Endometrium (tissue), 2 donors: ENCODE measurements at regions not wholly inside any gene's neighbourhood (a gene's known extent, or its start where the extent isn't known, plus 50 kb on each side); places are given as distances from the start of the nearest gene placed in this dataset.
"Not testable (repeated sequence)": the region's sequence is repeated elsewhere in the genome, so short reads cannot be mapped to it uniquely, and the experiment has no call there.

Experiments used
- FAIRE-seq: peaks from 2 replicates; lab custom pipeline; 2012; peaks lifted over from hg19 to GRCh38; lab: Jason Lieb, UNC
- donor health status: control.
- donor health status: control.

DNA sequence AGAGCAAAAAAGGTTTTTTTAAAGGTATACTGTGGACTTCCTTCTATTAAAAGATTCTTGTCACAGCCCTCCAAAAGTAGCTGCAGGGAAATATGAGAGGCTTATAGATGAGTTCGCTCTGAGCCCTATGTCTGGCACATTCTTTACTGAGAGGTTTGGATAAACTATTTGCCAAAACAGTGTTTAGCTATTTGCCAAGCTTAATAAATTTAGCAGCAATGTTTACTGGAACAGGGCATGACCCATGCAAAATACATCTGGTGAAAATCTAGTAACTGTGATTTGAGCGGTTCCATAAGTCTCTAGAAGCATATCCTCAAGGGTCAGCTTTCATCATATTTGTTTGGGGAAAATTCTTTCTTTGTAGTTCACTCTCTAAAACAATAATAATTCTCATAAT is 1696.7 kb upstream of the PIK3C3 start:
- FAIRE-seq = no peak

DNA sequence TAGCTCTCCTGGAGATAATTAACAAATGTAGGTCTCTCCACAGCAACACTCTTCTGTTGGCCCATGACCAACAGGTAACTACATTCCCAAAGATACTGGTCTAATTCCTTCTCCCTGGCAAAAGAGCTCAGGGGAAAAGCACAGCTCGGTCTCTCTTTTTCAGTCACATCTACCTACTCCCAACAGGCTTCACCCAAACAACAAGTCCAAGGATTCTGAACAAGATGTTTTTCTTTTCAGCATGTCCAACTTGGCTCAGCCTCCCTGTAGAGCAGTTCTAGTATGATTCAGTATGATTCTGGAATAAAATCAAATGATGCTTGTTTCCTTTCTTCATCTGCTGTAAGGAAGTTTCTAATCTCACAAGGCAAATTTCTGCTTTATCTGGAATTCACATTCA is 1704.8 kb upstream of the PIK3C3 start:
- FAIRE-seq = no peak

DNA sequence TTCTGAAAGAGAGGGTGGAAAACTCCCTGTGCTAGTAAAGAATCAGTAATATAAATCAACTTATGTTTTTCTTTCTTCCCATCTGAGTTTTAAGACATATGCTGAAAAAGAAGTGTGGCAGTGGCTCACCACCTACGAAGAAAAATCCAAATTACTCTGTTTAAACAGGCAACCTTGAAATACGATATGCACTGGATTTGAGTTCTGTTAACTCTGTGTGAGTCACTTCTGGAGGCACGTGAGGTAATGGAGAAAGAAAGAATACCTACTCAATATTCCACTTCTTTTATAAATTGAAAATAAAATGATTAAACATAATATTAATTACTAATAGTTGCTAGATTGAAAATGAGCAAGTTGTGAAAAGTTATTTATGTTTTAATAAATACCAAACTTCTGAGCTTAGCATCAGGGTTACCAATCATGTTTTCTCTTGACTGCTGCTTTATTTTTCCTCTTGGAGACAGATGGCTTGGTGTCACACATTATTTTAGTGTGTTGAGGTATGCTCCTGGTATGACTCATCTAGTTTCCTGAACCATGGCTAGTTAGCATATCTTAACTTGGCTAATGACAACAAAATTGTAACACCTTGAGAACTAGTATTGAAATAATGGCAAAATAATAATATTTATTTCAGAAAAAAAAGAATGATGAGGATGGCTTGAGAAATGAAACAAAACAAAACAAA is 1705.5 kb upstream of the PIK3C3 start:
- FAIRE-seq = no peak

DNA sequence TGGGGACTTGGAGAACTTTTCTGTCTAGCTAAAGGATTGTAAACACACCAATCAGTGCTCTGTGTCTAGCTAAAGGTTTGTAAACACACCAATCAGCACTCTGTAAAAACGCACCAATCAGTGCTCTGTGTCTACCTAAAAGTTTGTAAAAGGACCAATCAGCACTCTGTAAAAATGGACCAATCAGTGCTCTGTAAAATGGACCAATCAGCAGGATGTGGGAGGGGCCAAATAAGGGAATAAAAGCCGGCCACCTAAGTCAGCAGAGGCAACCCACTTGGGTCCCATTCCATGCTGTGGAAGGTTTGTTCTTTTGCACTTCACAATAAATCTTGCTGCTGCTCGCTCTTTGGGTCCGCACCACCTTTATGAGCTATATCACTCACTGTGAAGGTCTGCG is 1709.4 kb upstream of the PIK3C3 start:
- not testable (repeated sequence) for FAIRE-seq

DNA sequence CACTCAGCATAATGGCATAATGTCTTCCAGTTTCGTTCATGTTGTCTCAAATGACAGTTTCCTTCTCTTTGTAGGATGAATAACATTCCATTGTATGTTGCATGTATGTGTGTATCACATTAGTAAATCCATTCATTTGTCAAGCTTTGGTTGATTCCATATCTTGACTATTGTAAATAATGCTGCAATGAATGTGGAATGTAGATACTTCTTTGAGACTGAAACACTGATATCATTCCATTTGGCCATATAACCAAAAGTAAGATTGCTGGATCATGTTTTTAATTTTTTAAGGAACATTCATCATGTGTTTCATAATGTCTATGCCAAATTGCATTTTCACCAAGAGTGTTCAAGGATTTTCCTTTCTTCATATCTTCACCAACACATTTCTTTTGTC is 1711.4 kb upstream of the PIK3C3 start:
- FAIRE-seq = no peak

GRCh38 chr18:40235836-40236235 is 1719.2 kb upstream of the PIK3C3 start:
- no peak for FAIRE-seq

- no peak for FAIRE-seq
Observed at GRCh38 chr18:40235323-40235722, 1719.7 kb upstream of the PIK3C3 start.

DNA sequence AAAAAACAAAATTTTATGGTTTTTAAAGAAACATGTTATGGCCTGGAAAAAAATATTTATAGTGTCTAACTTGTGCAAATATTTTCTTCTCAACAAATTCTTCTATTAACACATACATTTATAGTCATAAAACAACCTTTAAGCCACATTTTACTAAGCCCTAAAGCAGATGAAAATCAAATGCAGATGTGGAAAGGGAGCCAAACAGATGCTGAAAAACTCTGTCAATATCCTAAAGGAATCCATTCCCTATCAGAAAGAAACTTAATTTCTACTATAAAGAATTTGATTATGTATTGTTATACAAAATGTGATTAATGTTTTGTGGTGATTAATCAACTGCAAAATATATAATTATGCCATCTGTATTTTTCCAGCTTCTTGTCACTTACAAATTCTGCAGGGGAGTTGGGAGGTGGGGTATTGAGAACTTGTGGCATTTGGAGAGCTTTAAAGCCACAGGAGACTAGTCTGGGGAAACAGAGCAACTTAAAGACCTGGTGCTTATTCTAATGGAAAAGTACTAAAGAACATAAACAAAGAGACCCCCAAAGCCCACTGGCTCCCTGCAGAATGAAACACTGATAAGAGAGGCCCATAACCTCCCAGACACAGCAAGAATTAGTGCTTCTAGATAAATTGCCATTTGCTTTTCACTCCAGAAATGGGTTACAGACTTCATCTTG is 1721.0 kb upstream of the PIK3C3 start:
- no peak for FAIRE-seq

DNA sequence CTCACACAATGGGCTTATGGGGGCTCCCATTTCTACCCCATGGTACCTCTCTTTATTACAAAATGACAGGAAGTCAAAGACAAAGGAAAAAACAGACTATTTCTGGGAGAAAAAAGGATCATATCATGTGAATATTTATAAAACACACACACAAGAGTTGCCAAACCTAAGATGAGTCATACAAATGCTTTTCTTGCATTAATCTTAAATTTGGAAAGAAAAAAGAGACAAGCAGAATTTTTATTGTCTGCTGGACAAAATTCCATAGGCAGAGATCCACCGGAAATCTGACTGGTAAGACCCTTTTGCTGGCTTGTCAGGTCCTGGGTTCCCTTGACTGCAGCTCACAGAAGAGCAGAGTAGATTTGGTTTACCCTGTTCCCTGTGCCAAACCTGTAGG is 1732.3 kb upstream of the PIK3C3 start:
- FAIRE-seq = no peak

DNA sequence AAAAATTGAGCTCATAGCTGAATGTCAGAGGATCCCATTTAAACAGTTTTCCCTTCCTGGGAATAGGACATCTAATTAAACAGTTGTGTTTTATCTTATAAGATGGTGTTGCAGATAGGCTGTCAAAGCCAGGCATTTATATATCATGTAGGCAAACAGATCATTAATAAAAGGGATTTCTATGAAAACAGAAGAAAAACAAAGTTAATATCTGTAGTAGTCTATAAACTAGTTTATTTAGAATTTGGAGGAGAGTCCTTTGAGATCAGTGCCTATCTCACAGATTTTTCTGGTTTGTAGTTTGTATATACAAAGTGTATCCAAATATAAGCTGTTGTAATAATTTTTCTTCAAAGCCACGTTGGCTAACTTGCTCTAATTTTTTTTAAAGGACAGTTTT is 1738.2 kb upstream of the PIK3C3 start:
- FAIRE-seq = no peak

GRCh38 chr18:40215979-40216378 is 1739.1 kb upstream of the PIK3C3 start:
- FAIRE-seq = no peak

- FAIRE-seq = no peak
Observed at GRCh38 chr18:40210696-40211095, 1744.3 kb upstream of the PIK3C3 start.

DNA sequence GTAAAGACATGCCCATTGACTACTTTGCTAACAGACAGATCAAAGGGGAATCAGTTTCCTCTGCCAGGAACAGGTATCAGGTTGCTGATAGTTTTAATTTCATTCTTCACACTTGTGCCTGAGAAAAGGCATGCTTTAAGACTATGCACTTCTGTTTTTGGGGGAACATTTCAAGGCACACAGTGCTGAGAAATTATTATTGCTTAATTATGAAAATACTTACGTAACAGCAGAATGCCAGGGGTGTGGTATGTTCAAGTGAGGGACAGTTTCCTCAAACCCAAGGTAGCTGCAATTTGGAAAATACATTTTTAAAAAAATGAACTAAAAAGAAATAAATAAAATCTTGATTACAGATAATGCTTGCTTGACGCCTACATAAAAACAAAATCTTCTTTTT is 1746.1 kb upstream of the PIK3C3 start:
- no peak for FAIRE-seq

GRCh38 chr18:40197711-40198110 is 1757.3 kb upstream of the PIK3C3 start:
- FAIRE-seq = no peak

DNA sequence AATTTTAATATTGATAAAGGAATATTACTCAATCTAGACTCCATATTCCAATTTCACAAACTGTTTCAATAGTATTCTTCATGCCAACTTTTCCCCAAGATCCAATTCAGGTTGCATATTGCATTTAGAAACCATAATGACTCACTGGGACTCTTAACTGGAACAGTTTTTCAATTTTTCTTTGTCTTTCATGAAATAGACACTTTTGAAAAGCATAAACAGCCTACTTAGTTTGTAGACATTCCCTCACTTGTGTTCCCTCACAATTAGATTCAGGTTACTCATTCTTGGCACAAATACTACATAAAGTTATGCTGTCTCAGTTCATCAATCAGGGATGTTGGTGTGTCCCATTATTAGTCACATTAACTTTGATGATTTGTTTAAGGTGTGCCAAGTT is 1768.4 kb upstream of the PIK3C3 start:
- no peak for FAIRE-seq

DNA sequence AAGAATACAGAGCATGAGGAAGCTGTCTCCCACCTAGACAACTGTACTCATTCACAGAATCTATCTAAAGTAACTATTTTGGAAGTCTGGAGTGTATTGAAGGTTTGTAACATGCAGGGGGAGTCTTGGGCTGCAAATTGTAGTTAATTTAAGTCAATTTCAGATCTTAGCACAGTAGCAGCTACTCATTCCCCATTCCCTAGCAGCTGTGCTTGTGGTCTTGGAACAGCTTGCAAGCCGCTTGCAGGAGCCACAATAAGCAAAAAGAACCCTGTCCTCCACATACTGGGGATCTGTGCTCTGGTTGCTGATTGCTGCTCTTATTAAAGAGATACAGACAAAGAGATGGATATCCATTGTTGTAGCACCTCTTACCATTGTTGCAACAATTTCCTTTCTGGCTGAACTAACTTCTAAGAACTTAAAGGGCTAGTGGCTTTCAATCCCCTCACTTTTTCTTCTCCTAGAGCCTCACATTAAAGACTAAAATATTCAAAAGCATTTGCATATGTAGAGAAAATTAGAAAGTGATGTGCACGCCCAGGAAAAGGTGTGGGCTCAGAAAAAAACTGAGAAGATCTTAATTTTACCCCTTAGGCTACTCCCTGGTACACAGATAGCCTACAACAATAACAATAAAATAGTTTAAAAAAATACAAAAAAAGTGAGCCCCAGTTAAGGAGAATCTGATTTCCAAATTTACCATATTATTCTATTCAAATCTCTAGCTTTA is 1775.1 kb upstream of the PIK3C3 start:
- FAIRE-seq = no peak

- FAIRE-seq = no peak
Observed at GRCh38 chr18:40168026-40168425, 1787.0 kb upstream of the PIK3C3 start.

DNA sequence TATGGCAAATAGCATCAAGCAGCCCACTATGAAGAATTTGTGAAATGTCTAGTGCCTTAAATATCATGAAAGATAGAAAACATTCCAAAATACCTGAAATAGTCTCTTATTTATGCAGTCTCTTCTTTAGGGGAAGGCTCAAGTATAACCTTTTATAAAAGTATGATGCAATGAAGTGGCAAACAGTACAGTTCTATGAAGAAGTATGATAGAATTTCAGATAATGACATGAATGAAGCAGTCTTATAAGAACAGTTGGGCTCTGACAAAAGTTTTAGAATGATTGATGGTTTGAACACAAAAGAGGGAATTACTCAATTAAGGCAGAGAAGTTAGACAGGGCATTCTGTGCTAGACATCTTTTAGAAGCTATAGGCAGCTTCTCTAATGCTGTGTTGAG is 1791.8 kb upstream of the PIK3C3 start:
- no peak for FAIRE-seq

- FAIRE-seq = no peak
Observed at GRCh38 chr18:40160361-40160760, 1794.7 kb upstream of the PIK3C3 start.

DNA sequence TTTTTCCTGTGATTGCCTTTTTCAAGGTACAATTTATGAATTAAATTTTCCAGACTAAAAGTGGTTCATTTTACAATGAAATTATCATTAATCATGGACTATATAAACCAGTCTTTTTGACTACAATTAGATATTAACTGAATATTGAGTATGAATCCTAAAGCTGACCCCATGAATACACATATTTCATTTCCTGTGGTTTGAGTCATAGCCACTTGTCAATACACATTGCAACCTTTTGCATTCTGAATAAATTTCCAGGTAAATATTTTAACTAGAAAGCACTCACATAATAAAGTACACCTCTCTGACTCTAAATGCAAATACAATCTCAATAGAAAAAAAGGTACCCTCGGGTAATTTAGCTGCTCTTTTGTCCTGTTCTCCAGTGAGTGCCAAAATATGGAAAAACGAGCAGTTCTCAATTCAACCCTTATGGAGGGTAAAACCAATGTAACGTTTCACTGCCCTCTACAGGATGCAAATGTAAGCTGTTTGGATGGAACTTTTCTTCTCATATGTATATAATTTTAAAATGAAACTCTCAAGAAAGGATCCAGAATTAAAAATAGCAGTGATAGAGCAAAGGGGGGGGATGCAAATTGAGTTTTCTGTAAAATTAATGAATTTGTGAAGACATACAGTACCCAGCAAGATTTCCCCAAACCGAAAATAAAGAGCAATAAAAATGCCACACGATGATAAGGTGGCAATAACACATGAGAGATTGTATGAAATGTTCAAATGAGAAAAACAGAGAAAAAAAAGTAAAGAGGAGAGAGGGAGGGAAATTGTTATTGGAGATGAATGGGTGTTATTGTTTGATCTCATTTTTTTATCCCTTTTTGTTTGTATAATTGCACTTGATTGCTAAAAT is 1795.7 kb upstream of the PIK3C3 start:
- FAIRE-seq = peak; percentile 55

DNA sequence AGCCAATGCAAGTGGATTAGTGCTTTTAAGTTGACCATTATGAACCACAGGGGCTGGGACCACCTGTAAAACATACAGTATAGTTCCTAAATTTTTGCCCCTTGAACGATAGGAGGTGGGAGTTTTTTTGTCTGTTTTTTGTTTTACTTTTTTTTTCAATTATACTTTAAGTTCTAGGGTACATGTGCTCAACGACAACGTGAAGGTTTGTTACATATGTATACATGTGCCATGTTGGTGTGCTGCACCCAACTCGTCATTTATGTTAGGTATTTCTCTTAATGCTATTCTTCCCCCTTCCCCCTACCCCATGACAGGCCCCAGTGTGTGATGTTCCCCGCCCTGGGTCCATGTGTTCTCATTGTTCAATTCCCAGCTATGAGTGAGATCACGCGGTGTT is 1797.9 kb upstream of the PIK3C3 start:
- no peak for FAIRE-seq

DNA sequence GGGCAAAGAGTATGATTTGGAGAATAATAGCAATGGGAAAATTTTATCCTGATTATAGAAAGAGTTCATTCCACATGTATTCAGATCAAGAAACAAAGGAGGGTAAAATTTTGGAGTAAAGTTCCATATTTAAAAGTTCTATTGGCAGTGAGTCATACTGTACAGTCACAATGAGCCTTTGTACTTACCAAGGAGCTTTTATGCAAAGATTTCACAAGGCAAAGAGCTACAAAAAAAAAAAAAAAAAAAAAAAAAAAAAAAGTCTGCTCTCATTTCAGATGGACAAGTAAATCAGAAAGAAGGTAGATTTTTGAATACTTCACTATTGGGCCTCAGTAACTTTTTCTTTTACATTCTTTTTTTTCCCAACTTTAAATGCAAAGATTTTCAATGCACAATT is 1802.2 kb upstream of the PIK3C3 start:
- FAIRE-seq = no peak
